HepG2 (cell line): ENCODE measurements at regions not wholly inside any gene's neighbourhood (a gene's known extent, or its start where the extent isn't known, plus 50 kb on each side); places are given as distances from the start of the nearest gene placed in this dataset.
A peak's percentile ranks its signal among the peaks of the same experiment; 100 is the strongest.

Experiments used
- ERF ChIP-seq: IDR thresholded peaks from 2 replicates; pipeline ENCODE4 v1.6.1; 2018; ENCODE audit warnings: missing biosample characterization, missing genetic modification reagents
- FOXA3 ChIP-seq: IDR thresholded peaks from 2 replicates; pipeline ENCODE4 v1.6.1; 2016; ENCODE audit warnings: missing genetic modification reagents, missing compliant biosample characterization
- ISL2 ChIP-seq: sonication (generic); formaldehyde crosslinking; IDR thresholded peaks from 2 replicates; pipeline ENCODE4 v1.5.0; 2020; ENCODE audit warnings: missing genetic modification reagents
- JARID2 ChIP-seq: sonication (generic); formaldehyde crosslinking; IDR thresholded peaks from 2 replicates; pipeline ENCODE4 v1.8.1; 2023; ENCODE audit warnings: missing genetic modification reagents, inconsistent platforms; ENCODE audit not compliant: insufficient replicate concordance
- JDP2 ChIP-seq: sonication (generic); formaldehyde crosslinking; IDR thresholded peaks from 2 replicates; pipeline ENCODE4 v1.8.1; 2022; ENCODE audit warnings: missing genetic modification reagents, borderline replicate concordance
- KDM2A ChIP-seq: sonication (generic); formaldehyde crosslinking; IDR thresholded peaks from 2 replicates; pipeline ENCODE4 v1.4.0; 2020; ENCODE audit warnings: low read depth, missing genetic modification reagents, borderline replicate concordance
- MIER3 ChIP-seq: IDR thresholded peaks from 2 replicates; pipeline ENCODE4 v1.6.1; 2016; ENCODE audit warnings: missing compliant biosample characterization, borderline replicate concordance
- NCOR1 ChIP-seq: fragments of 200-600 bp; sonication (generic); IDR thresholded peaks from 2 replicates; pipeline ENCODE4 v1.7.0; 2017; ENCODE audit warnings: antibody characterized with exemption, low read length, borderline replicate concordance
- PLRG1 ChIP-seq: fragments of 450-650 bp; conservative IDR thresholded peaks from 2 replicates; pipeline ENCODE4 v1.6.1; 2016
- RAD21 ChIP-seq: fragments of 450-650 bp; formaldehyde crosslinking; IDR thresholded peaks from 2 replicates; pipeline ENCODE4 v1.5.0; 2020; ENCODE audit warnings: mild to moderate bottlenecking
- SAFB2 ChIP-seq: sonication (generic); formaldehyde crosslinking; IDR thresholded peaks from 2 replicates; pipeline ENCODE4 v1.5.1; 2020; ENCODE audit warnings: missing genetic modification reagents, low read depth, mild to moderate bottlenecking, borderline replicate concordance
- SIN3A ChIP-seq: IDR thresholded peaks from 2 replicates; pipeline ENCODE4 v1.6.1; 2011; ENCODE audit warnings: low read depth, mild to moderate bottlenecking, control low read depth, low read length, borderline replicate concordance
- SKI ChIP-seq: fragments of 450-650 bp; IDR thresholded peaks from one replicate; pipeline ENCODE4 v1.6.1; 2018; ENCODE audit warnings: mild to moderate bottlenecking; ENCODE audit not compliant: partially characterized antibody
- SP4 ChIP-seq: sonication (generic); formaldehyde crosslinking; IDR thresholded peaks from 2 replicates; pipeline ENCODE4 v1.8.1; 2023; ENCODE audit warnings: mild to moderate bottlenecking, missing genetic modification reagents
- ZNF224 ChIP-seq: sonication (generic); formaldehyde crosslinking; IDR thresholded peaks from 2 replicates; pipeline ENCODE4 v1.5.0; 2020; ENCODE audit warnings: mild to moderate bottlenecking, missing genetic modification reagents
- ZNF296 ChIP-seq: sonication (generic); formaldehyde crosslinking; conservative IDR thresholded peaks from 2 replicates; pipeline ENCODE4 v1.5.0; 2020; ENCODE audit warnings: mild to moderate bottlenecking, missing genetic modification reagents
- ZNF326 ChIP-seq: sonication (generic); formaldehyde crosslinking; IDR thresholded peaks from 2 replicates; pipeline ENCODE4 v1.4.0; 2020; ENCODE audit warnings: missing genetic modification reagents, borderline replicate concordance
- ZNF572 ChIP-seq: sonication (generic); formaldehyde crosslinking; IDR thresholded peaks from 2 replicates; pipeline ENCODE4 v1.5.1; 2020; ENCODE audit warnings: mild to moderate bottlenecking, missing genetic modification reagents
- ZNF607 ChIP-seq: sonication (generic); formaldehyde crosslinking; IDR thresholded peaks from 2 replicates; pipeline ENCODE4 v1.5.1; 2020; ENCODE audit warnings: missing genetic modification reagents, mild to moderate bottlenecking, borderline replicate concordance
- ZNF616 ChIP-seq: sonication (generic); formaldehyde crosslinking; IDR thresholded peaks from 2 replicates; pipeline ENCODE4 v1.5.0; 2020; ENCODE audit warnings: low read depth, mild to moderate bottlenecking, missing genetic modification reagents
- TF ChIP-seq, protein P1 (sequence below), 2 experiments: sonication (generic) in 1 of 2; formaldehyde crosslinking in 1 of 2; IDR thresholded peaks; 2 replicates each; pipeline versions ENCODE4 v1.5.1 to v1.6.1; 2011 to 2020; ENCODE audit warnings: borderline replicate concordance in 1 of 2, low read depth in 1 of 2, low read length in 1 of 2, mild to moderate bottlenecking in 1 of 2, missing genetic modification reagents in 1 of 2, moderate library complexity in 1 of 2
- TF ChIP-seq, protein P2 (sequence below): IDR thresholded peaks from 2 replicates; pipeline ENCODE4 v1.6.1; 2016; ENCODE audit warnings: missing compliant biosample characterization, missing genetic modification reagents, borderline replicate concordance
- TF ChIP-seq, protein P3 (sequence below): sonication (generic); formaldehyde crosslinking; IDR thresholded peaks from 2 replicates; pipeline ENCODE4 v1.5.0; 2020; ENCODE audit warnings: mild to moderate bottlenecking, missing genetic modification reagents
- TF ChIP-seq, protein P4 (sequence below), 2 experiments: sonication (generic) in 1 of 2; formaldehyde crosslinking in 1 of 2; IDR thresholded peaks; 2 replicates each; pipeline versions ENCODE4 v1.4.0 to v1.6.1; 2018 to 2020; ENCODE audit warnings: missing genetic modification reagents in 2 of 2, borderline replicate concordance in 1 of 2, low read depth in 1 of 2, mild to moderate bottlenecking in 1 of 2, missing biosample characterization in 1 of 2

DNA sequence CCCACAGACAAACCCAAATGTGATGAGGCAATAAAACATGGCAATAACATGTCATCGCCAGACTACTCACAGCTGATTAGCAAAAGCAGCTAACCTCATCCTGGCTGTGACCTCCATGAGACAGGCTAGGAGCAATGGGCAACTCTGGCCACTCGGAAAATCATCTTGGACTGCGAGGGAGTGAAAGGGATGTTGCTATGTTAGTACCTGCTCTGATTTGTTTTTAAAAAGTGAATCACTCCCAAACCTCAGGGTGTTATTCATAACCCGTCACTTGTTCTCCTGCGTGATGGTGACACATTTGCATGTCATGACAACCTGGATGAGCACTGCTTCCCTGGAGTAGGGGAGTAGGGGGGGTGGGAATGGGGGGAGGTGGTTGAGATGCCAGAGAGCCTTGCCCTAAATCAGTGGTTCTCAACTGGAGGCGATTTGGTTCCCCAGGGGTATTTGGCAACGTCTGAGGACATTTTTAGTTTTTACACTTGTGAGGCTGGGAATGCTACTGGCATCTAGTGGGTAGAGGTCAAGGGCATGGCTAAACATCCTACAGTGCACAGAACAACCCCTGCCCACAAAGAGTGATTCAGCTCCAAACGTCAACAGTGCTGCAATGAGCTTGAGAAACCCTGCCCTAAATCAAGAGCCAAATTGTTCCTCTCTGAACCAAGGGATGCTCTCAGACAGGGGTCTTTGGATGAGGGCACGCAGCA lies 241.7 kb downstream of the SOX9 start (continued):
- TF ChIP-seq ERF (CRISPR knock-in tag) (peak; percentile 55; the same call in 1 of the 2 replicates), SAFB2 (no peak), FOXA3 (CRISPR knock-in tag) (peak; percentile 76), RAD21 (CRISPR knock-in tag) (no peak), ZNF224 (CRISPR knock-in tag) (no peak), ZNF607 (CRISPR knock-in tag) (no peak), JARID2 (CRISPR knock-in tag) (no peak), MIER3 (CRISPR knock-in tag) (0 out of 2 replicates have a peak, but pooled peaks have one; percentile 35), JDP2 (no peak), ISL2 (CRISPR knock-in tag) (0 out of 2 replicates have a peak, but pooled peaks have one; percentile 23), SIN3A (no peak), PLRG1 (no peak), SKI (peak; percentile 43), KDM2A (CRISPR knock-in tag) (peak; percentile 35; the same call in 1 of the 2 replicates), ZNF572 (no peak), ZNF296 (CRISPR knock-in tag) (no peak), ZNF326 (CRISPR knock-in tag) (no peak), SP4 (CRISPR knock-in tag) (no peak), ZNF616 (CRISPR knock-in tag) (no peak), NCOR1 (no peak; the same call in 1 of the 2 replicates)
- TF ChIP-seq, protein P1, sequence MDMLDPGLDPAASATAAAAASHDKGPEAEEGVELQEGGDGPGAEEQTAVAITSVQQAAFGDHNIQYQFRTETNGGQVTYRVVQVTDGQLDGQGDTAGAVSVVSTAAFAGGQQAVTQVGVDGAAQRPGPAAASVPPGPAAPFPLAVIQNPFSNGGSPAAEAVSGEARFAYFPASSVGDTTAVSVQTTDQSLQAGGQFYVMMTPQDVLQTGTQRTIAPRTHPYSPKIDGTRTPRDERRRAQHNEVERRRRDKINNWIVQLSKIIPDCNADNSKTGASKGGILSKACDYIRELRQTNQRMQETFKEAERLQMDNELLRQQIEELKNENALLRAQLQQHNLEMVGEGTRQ (IDR thresholded peaks at IDR 0.05; ENCODE audit: low read depth, low read length): no peak
- TF ChIP-seq, protein P1 (CRISPR knock-in tag; IDR thresholded peaks at IDR 0.05; ENCODE audit: borderline replicate concordance): no peak
- TF ChIP-seq, protein P2, sequence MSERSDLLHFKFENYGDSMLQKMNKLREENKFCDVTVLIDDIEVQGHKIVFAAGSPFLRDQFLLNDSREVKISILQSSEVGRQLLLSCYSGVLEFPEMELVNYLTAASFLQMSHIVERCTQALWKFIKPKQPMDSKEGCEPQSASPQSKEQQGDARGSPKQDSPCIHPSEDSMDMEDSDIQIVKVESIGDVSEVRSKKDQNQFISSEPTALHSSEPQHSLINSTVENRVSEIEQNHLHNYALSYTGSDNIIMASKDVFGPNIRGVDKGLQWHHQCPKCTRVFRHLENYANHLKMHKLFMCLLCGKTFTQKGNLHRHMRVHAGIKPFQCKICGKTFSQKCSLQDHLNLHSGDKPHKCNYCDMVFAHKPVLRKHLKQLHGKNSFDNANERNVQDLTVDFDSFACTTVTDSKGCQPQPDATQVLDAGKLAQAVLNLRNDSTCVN (CRISPR knock-in tag): no peak
- TF ChIP-seq, protein P3, sequence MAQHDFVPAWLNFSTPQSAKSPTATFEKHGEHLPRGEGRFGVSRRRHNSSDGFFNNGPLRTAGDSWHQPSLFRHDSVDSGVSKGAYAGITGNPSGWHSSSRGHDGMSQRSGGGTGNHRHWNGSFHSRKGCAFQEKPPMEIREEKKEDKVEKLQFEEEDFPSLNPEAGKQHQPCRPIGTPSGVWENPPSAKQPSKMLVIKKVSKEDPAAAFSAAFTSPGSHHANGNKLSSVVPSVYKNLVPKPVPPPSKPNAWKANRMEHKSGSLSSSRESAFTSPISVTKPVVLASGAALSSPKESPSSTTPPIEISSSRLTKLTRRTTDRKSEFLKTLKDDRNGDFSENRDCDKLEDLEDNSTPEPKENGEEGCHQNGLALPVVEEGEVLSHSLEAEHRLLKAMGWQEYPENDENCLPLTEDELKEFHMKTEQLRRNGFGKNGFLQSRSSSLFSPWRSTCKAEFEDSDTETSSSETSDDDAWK: no peak
- TF ChIP-seq, protein P4, sequence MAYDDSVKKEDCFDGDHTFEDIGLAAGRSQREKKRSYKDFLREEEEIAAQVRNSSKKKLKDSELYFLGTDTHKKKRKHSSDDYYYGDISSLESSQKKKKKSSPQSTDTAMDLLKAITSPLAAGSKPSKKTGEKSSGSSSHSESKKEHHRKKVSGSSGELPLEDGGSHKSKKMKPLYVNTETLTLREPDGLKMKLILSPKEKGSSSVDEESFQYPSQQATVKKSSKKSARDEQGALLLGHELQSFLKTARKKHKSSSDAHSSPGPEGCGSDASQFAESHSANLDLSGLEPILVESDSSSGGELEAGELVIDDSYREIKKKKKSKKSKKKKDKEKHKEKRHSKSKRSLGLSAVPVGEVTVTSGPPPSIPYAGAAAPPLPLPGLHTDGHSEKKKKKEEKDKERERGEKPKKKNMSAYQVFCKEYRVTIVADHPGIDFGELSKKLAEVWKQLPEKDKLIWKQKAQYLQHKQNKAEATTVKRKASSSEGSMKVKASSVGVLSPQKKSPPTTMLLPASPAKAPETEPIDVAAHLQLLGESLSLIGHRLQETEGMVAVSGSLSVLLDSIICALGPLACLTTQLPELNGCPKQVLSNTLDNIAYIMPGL (CRISPR knock-in tag; IDR thresholded peaks at IDR 0.05; ENCODE audit: borderline replicate concordance in 1 of 2, low read depth in 1 of 2): no peak
